RWPE1 (cell line): ENCODE measurements at regions not wholly inside any gene's neighbourhood (a gene's known extent, or its start where the extent isn't known, plus 50 kb on each side); places are given as distances from the start of the nearest gene placed in this dataset.
A peak's percentile ranks its signal among the peaks of the same experiment; 100 is the strongest.

Experiments used
- CTCF ChIA-PET: fragments of 350-600 bp; sonication (Branson Sonifier 250); formaldehyde crosslinking; extraction: SDS; loops from one replicate; lab custom pipeline; 2021; lab: Yijun Ruan, JAX
- POLR2A ChIA-PET: fragments of 400-600 bp; formaldehyde crosslinking; extraction: SDS; loops from one replicate; lab custom pipeline; 2020; ENCODE audit warnings: antibody characterized with exemption; ENCODE audit not compliant: low non-redundant PET; lab: Yijun Ruan, JAX
- DNase-seq: peaks from one replicate; pipeline ENCODE4 v3.0.0; 2012; ENCODE audit warnings: low spot score
- H3K27ac ChIP-seq: fragments of 450-650 bp; 2 replicates; pipeline ENCODE4 v1.5.1; 2017
- CTCF ChIP-seq: fragments of 450-650 bp; conservative IDR thresholded peaks from 2 replicates; pipeline ENCODE4 v1.5.1; 2017; ENCODE audit warnings: low read depth, mild to moderate bottlenecking

DNA sequence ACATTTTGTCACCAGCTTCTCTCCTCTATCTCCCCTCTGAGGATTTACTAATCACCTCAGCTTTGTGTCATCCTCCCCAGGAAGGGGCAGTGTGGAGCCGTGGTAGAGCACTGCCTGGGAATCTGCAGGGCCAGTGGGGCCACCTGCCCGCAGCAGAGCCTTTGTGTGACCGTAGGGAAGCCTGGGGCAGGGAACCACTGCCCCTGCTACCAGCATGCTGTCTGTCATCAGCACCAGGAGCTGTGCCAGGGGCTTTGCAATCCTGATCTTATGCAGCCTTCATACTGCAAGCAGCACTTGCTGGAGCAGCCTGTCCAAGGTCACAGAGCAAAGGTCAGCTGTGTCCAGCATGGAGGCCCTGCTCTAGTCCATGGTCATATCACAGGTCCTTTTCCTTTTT is 170.2 kb upstream of the IL12A start:
- TF ChIP-seq CTCF: no peak
- no peak for DNase-seq
- ChIA-PET POLR2A (no interaction called here), CTCF (interaction anchor here (0.5 to 1.2 kb wide), 4 partner anchors 10 to 1207 kb away, joined by 3 to 5 read pairs (median 3); no protein-coding TSS in a partner anchor)
- H3K27ac ChIP-seq: no peak overlapping the region

GRCh38 chr3:159818997-159819500 is 169.6 kb upstream of the IL12A start:
- ChIA-PET CTCF (interaction anchor here (1.0 kb wide), 1 partner anchor 14 kb away, joined by 5 read pairs; no protein-coding TSS in a partner anchor), POLR2A (no interaction called here)

DNA sequence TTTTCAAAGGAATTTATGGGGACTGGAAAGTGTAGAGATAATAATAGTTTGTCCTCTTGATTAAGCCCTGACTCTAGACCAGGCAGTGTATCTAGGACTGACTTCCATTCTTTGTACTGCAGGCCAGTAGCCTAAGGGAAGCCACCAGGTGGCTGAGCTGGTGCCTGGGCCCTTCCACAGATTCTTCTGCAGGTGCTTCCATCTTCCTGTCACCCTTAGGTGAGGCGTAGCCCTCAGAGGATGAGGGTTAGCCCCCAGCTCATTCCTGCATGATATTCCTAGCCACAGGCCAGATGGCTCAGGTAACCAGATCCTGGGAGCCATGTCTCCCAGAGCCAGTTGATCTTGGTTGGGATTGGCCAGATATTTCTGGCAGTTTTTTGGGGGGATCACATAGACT is 169.0 kb upstream of the IL12A start:
- H3K27ac ChIP-seq: no peak overlapping the region
- no peak for DNase-seq
- POLR2A ChIA-PET: no interaction called here
- TF ChIP-seq CTCF: no peak
- CTCF ChIA-PET: interaction anchor here (0.9 to 1.0 kb wide), 2 partner anchors 8 to 15 kb away, joined by 3 to 5 read pairs; no protein-coding TSS in a partner anchor

More at GRCh38 chr3:159818997-159819500, 169.6 kb upstream of the IL12A start:
- TF ChIP-seq CTCF: no peak
- no peak for DNase-seq
- no peak overlapping the region for H3K27ac ChIP-seq

DNA sequence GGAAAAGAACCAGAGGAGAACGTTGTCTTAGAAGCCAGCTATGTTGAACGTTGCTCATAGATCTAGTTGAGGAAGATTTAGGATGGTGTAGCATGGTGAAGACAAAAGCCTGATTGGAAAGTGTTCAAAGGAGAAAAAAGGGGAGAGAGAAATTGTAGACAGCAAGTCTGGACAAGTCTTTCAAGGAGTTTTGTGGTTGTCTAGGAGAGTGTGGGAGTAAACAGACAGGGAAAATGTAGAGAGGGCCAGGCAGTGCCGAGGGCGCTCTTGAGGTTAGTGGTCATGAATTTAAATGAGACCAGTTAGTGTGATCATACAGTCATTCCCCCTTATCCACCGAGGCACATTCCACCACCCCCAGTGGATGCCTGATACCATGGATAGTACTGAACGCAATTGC is 167.5 kb upstream of the IL12A start:
- TF ChIP-seq CTCF: no peak
- peak; percentile 47 for DNase-seq
- H3K27ac ChIP-seq: no peak overlapping the region
- ChIA-PET POLR2A (no interaction called here), CTCF (interaction anchor here (0.7 kb wide), 1 partner anchor 235 kb away, joined by 4 read pairs; no protein-coding TSS in a partner anchor)

DNA sequence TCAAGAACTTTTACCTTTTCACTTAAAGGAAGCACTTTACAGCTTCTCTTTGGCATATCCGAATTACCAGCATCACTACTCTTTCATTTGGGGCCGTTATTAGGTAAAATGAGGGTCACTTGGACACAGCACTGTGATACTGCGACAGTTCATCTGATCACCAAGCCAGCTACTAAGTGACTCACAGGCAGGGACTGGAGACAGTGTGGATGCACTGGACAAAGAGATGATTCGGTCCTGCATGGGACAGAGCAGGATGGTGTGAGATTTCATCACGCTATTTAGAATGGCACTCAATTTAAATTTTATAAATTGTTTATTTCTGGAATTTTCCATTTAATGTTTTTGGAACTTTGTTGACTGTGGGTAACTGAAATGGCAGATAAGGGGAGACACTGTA is 166.9 kb upstream of the IL12A start:
- no peak for TF ChIP-seq CTCF
- H3K27ac ChIP-seq: no peak overlapping the region
- ChIA-PET CTCF (no interaction called here), POLR2A (no interaction called here)
- no peak for DNase-seq

- TF ChIP-seq CTCF: no peak
- DNase-seq: no peak
- ChIA-PET POLR2A (no interaction called here), CTCF (interaction anchor here (0.6 kb wide), 1 partner anchor 56 kb away, joined by 5 read pairs; no protein-coding TSS in a partner anchor)
- H3K27ac ChIP-seq: peak overlapping the region; percentile 44; the same call in 1 of the 2 replicates
Observed at GRCh38 chr3:159823780-159824179, 164.9 kb upstream of the IL12A start.
